HG03175 (cell line): ENCODE measurements at regions not wholly inside any gene's neighbourhood (a gene's known extent, or its start where the extent isn't known, plus 50 kb on each side); places are given as distances from the start of the nearest gene placed in this dataset.

Experiments used
- ATAC-seq: cut with Tn5 transposase; IDR thresholded peaks from one replicate; pipeline ENCODE4 v1.9.1; 2021; ENCODE audit warnings: mild to moderate bottlenecking, moderate library complexity; ENCODE audit not compliant: unreplicated experiment

GRCh38 chr16:85396879-85397871, 215.9 kb upstream of the GSE1 start:
- ATAC-seq: no peak

- no peak for ATAC-seq
These were observed 215.1 kb upstream of the GSE1 start for GRCh38 chr16:85398050-85398451.

- no peak for ATAC-seq
These were observed 214.2 kb upstream of the GSE1 start for GRCh38 chr16:85398688-85399582.

GRCh38 chr16:85399583-85400284, 213.4 kb upstream of the GSE1 start:
- no peak for ATAC-seq

GRCh38 chr16:85400305-85401205, 212.6 kb upstream of the GSE1 start:
- no peak for ATAC-seq

- no peak for ATAC-seq
These were observed 211.7 kb upstream of the GSE1 start for GRCh38 chr16:85401370-85401916.

- no peak for ATAC-seq
These were observed 211.0 kb upstream of the GSE1 start for GRCh38 chr16:85401917-85402766.

- ATAC-seq: no peak
These were observed 210.0 kb upstream of the GSE1 start for GRCh38 chr16:85402910-85403692.

GRCh38 chr16:85403693-85404092, 209.4 kb upstream of the GSE1 start:
- ATAC-seq: no peak

- ATAC-seq: no peak
These were observed 200.1 kb upstream of the GSE1 start for GRCh38 chr16:85412911-85413520.

- no peak for ATAC-seq
These were observed 199.1 kb upstream of the GSE1 start for GRCh38 chr16:85413691-85414663.

GRCh38 chr16:85415196-85416090, 197.7 kb upstream of the GSE1 start:
- ATAC-seq: no peak

GRCh38 chr16:85416228-85417109, 196.7 kb upstream of the GSE1 start:
- no peak for ATAC-seq

- ATAC-seq: no peak
These were observed 195.8 kb upstream of the GSE1 start for GRCh38 chr16:85417156-85417860.
